AG09319 (cell line): ENCODE measurements at regions not wholly inside any gene's neighbourhood (a gene's known extent, or its start where the extent isn't known, plus 50 kb on each side); places are given as distances from the start of the nearest gene placed in this dataset.
"Not testable (repeated sequence)": the region's sequence is repeated elsewhere in the genome, so short reads cannot be mapped to it uniquely, and the experiment has no call there.

Experiments
- DNase-seq: peaks from one replicate; pipeline ENCODE4 v3.0.0-alpha.2; 2010; ENCODE audit warnings: low read depth; ENCODE audit errors: extremely low read depth
- TF ChIP-seq, protein P1 (sequence below): IDR thresholded peaks from 2 replicates; pipeline ENCODE4 v1.5.1; 2011; ENCODE audit warnings: low read depth, mild to moderate bottlenecking, inconsistent platforms, low read length, moderate library complexity

DNA sequence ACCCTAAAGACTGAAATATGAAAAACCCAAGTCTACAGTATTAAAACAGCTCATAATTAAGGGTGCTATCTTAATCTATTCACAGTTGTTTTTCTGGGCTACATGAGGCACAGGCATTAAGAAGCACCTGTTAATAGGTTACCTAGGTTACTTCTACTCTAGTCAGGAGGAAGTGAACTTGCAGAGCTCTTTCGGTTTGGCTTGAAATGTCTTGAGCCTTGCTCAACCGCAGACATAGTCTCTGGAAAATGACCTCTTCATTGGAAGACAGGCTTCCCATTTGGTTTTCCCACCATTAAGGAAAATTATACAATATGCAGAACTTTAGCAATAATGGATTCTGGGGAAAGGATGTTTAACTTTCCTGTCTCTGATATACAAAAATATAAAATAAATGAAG is 142.3 kb upstream of the KCNJ3 start:
- TF ChIP-seq, protein P1, sequence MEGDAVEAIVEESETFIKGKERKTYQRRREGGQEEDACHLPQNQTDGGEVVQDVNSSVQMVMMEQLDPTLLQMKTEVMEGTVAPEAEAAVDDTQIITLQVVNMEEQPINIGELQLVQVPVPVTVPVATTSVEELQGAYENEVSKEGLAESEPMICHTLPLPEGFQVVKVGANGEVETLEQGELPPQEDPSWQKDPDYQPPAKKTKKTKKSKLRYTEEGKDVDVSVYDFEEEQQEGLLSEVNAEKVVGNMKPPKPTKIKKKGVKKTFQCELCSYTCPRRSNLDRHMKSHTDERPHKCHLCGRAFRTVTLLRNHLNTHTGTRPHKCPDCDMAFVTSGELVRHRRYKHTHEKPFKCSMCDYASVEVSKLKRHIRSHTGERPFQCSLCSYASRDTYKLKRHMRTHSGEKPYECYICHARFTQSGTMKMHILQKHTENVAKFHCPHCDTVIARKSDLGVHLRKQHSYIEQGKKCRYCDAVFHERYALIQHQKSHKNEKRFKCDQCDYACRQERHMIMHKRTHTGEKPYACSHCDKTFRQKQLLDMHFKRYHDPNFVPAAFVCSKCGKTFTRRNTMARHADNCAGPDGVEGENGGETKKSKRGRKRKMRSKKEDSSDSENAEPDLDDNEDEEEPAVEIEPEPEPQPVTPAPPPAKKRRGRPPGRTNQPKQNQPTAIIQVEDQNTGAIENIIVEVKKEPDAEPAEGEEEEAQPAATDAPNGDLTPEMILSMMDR, result no peak
- no peak for DNase-seq

DNA sequence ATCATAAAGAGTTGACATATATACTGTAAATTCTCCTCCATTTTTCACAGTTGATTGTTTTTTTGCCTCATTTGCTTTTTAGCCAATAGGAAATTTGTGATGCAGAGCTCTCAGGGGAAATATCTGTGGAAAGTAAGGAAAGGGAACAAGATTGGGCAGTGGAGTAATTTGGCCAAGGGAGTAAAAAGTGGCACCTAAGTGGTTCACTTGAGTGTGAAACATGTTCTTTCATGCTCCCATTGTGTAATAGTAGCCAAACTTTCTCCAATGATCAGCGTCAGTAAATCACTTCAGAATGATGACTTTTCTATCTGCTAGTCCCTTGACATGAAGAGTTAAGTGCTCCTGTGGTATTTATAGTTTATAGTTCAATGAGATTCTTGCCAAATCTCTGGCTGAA is 141.9 kb upstream of the KCNJ3 start:
- DNase-seq, result no peak
- TF ChIP-seq, protein P1, result no peak

DNA sequence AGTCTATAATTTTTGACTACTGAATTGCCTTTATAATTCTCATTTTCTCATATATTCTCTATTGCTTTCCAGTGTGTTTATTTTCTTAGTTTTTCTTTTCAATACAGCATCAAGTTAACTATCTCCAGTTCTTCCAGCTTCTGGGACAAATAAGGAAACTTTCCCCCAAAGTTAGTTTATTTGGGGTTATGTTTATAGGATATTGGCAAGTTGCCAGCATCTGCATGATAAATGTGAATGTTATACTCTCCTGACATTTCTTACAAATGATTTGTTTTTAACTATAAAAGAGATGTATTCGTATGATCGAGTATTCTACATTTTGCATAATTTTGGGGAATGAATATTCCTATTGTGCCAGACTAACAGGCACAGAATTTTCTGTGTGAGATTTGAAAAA is 140.6 kb upstream of the KCNJ3 start:
- TF ChIP-seq, protein P1, result no peak
- no peak for DNase-seq

DNA sequence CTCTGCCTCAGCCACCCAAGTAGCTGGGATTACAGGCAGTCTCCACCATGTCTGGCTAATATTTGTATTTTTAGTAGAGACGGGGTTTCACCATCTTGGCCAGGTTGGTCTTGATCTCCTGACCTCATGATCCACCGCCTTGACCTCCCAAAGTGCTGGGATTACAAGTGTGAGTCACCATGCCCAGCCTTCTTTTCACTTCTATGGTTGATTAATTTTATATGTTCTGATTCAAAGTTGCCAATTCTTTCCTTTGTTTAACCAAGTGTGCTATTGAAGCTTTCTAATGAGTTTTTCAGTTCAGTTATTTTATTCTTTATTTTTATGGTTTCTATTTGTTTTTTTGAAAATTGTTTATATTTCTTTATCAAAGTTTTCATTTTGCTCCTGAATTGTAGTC is 133.1 kb upstream of the KCNJ3 start:
- DNase-seq, result no peak
- TF ChIP-seq, protein P1, result no peak

DNA sequence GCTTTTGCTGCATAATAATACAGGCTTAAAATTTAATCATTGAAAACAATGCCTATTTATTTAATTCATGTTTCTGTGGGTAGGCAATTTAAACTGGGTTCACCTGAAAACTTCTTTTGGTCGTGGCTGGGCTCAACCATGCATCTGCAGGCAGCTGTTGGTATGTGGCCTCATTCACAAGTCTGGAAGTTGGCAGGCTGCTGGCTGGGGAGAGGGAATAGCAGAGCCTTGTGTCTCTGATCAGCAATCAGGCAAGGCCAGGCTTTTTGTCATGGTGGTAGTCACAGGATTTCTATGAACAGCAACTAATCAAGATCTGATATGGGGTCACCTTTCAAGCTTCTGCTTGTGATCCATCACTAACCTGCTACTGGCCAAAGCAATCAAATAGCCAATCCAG is 130.1 kb upstream of the KCNJ3 start:
- TF ChIP-seq, protein P1, result no peak
- no peak for DNase-seq

DNA sequence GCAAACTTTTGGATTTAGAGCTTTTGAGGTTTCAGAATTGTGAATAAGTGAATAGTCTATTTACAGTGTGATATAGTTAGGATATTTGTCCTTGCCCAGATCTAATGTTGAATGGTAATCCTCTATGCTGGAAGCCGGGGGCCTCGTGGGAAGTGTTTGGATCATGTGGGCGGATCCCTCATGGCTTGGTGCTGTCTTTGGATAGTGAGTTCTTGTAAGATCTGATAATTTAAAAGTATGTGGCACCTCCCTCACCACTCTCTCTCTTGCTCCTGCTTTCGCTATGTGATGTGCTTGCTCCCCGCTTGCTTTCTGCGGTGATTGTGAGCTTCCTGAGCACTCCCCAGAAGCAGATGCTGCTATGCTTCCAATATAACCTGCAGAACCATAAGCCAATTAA is 128.0 kb upstream of the KCNJ3 start:
- TF ChIP-seq, protein P1, result no peak

DNA sequence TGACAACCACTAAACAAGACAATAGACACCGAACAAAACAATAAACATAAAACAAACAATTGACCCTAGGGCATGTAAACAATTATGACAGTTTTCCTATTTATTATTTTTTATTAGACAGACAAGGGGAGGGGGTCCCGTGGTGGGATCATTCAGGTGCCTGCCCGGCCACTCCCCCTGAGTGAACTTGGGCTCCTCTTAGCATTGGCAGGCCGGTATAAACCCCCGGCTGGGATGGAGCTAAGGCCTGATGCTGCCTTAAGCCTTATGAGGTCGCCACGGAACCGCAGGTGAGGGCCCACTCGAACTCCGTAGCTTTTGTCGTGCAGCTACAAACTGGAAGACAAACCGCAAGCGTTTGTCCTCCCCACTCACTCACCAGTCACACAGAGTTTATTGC is 121.8 kb upstream of the KCNJ3 start:
- DNase-seq, result not testable (repeated sequence)

More for the DNA sequence above, 128.0 kb upstream of the KCNJ3 start:
- no peak for DNase-seq

DNA sequence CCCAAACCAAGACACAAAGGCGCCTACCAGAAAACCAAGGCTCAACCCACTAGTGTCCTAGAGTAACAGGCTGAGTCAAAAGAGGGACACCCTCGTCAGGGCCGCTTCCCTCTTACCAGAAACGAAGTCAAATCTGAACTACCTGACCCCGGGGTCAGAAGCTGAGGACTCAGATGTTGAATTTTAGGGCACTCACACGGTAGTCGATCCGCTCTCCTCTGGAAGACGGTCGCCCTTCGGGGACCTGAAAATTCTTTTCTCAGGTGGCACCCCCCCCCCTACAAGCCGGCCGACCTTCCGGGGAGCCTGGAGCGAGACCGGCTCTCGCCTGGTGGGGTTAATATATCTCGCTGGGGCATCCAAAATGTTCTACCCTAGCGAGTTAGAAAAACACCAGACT is 121.1 kb upstream of the KCNJ3 start:
- TF ChIP-seq, protein P1, result no peak

More for the DNA sequence above, 121.1 kb upstream of the KCNJ3 start:
- DNase-seq, result no peak
